NCI-H526 treated with DMSO at 0.1 percent for 48 hours (cell line): ENCODE measurements at regions not wholly inside any gene's neighbourhood (a gene's known extent, or its start where the extent isn't known, plus 50 kb on each side); places are given as distances from the start of the nearest gene placed in this dataset.
"Not testable (repeated sequence)": the region's sequence is repeated elsewhere in the genome, so short reads cannot be mapped to it uniquely, and the experiment has no call there.

ENCODE experiments used
- DNase-seq: peaks from one replicate; lab custom pipeline; 2025; lab: John Stamatoyannopoulos, UW

DNA sequence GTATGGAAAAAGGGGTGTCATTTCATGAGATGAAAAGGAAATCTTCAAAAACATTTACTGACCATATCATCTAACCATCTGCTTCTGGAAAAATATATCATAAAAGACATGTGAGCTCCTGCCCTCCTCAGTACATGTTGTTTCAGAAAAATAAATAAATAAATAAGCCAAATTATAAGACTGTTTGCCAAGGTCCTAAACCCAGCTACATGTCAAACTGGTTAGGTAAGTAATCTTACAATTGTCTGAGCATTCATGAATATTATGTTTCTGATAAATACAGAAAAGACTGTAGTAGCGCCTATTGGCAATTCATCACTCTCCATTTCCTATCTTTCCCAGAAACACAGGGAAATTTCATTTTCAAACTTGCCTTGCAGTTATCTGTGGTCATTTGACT lies 138.9 kb upstream of the SETBP1 start:
- no peak for DNase-seq

DNA sequence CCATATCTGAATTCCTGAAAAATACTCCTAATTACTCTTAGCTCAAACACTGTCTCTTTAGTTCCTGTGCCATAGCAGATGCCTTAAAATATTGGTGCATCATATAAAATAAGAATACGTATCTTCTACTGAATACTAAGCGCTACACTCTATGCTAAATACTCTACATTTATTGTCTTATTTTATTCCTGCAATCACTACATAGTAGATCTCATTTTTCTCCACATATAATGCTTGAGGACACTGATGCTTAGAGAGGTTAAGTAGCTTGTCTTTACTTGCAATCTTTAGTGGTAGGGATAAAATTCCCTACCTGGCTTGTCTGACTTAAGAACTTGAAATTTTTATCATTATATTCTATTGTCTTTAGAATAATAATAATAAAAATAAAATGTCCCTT lies 137.3 kb upstream of the SETBP1 start:
- DNase-seq, result no peak

DNA sequence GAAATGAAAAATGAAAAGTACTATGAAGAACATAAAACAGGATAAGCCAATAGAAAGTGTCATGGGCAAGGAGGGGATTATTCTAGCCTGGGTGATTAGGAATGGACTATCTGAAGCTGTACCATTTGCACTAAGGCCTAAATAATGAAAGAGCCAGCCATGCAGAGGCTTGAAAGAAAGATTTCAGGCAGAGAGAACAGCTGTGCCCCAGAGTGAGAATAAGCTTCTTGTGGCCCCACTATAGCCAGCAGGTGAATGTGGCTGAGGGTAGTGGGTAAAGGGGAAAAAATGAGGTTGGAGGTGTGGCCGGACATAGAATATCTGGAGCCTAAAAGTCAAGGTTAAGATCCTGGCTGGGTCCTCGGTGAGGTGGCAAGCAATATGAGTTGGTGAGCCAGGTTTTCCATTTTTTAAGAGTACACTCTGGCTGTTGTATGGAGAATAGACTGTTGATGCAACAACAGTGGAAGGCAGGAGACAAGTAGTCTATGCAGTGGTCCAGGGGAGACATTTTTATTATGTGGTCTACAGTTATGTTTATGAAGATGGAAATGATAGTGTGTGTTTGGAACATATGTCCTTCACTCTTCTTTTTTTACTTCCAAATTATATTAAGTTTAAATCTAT lies 135.2 kb upstream of the SETBP1 start:
- no peak for DNase-seq

DNA sequence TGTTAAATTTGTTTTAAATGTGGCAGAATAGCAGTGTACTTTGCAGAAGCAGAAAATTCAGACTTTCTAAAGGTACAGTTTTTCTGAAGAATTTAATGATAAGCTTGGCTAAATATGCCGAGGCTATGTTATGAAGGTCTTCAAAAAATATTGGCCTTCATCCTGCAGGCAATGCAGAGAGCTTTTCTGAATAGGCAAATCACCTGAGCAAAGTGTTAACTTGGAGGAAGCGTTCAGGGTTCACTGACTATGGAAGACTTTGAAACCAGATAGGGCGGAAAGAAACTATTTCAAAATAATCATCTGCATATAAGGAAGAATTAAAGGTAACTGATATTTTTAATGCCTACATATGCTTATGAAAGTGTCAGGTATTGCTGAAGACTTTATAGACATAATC lies 133.7 kb upstream of the SETBP1 start:
- no peak for DNase-seq

DNA sequence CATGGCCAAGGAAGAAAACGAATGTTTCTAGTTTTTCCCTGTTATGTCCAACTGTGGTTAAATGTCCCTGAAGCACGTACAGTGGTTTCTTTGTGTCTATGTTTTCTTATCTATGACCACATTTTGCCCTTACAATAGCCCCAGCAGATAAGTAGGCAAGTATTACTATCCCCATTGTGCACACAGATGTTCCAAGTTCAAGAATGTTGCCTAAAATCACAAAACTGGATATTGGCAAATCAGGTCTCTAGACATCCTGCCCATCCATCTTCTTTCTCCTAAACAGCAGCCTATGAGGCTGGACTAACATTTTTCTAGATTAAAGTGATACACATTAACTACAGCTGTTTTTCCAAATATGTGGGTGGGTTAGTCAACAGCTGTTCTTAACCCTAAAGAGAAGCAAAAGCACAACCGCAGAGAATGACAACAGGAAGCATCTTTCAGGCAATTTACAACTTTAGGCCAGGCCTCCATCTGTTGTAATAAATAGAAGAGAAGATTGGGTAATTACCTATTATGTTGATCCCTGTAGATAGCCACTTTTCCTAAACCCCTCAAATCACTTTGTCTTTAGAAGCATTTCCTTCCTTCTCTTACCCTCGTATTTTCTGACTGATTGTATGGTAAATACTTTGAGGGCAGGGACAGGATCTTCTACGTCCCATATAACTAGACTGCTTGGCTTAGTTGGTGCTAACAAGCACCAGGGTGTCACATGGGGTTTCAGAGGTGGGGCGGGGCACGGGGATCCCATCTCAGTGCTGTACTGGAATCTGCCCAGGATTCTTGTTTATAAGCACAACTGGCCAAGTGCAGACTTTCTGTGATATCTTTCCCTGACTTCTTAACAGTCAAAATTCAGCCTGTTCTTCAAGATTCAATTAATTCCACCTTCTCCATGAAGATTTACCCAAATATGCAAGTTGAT lies 132.1 kb upstream of the SETBP1 start:
- no peak for DNase-seq

DNA sequence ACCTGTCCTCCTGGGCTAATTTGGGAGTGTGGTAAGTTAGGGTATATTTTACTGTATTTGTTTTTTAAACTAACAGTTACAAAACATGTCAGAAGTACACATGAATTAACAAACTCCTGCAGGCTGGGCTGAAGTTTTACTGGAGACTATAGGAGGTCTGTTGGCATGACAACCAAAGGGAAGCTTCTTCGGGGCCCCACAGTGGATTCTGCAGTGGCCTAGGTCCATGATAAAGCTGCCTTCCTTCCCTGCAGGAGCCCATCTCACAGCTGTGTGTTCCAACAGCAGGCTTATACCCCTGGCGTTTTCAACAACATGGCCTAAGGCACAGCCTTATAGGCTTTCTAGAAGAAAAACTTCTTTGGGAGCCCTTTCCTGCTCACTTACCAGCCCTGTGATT lies 128.0 kb upstream of the SETBP1 start:
- DNase-seq, result no peak

DNA sequence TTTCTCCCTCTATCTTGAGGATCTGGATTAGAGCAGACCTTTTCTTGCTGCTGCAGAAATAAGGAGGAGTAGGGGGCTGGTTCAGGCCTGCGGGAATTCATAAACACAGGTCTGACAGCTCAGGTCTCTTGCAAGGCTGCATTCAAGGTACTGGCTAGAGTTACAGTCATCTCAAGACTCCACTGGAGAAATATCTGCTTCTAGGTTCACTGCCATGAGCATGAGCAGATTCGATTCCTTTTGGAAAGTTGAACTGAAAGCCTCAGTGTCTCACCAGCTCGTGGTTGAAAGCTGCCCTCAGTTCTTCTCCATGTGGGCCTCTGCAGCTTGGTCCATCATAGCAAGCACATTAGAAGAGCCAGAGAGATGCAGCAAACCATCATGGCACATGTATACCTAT lies 124.4 kb upstream of the SETBP1 start:
- DNase-seq, result no peak

DNA sequence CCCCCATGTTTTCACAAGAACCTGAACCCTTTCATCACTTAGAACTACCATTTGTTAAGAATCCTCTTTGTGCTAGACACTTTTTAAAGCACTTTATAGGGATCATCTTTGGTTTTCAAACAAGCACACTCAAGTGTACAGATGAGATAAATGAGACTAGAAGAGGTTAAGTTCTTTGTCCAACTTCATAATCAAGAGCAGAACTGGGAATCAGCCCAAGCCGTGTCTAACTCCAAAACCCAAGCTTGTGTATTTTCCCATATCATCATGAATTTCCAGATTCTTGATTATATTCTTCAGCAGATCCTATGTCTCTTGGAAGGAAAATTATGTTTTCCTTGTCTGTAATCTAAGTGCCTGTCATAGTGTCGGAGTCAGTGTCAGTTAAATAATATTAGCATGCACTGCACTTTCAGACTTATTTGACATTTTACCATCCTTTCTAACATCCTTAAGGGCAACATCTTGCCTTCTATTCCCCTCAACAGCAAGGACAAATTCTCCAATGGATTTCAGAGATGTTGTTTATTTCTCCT lies 123.0 kb upstream of the SETBP1 start:
- DNase-seq, result no peak

DNA sequence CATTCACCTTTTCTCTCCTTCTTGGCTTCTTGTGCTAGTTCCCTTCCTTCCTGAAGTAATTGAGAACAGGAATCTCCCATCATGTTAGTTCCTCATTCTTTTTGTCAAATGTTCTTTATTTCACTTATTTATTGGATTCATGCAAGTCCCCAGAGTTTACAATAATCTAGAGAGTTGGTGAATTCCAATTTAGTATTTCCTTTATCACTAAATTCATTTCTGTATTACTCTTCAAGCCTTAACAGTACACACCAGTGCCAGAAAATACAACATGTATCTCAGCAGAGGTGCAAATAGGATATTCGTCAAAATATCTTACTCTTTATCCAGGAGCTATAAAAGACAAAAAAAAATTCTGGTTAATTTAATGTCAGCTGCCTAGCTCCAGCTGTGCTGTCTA lies 121.9 kb upstream of the SETBP1 start:
- DNase-seq, result no peak

DNA sequence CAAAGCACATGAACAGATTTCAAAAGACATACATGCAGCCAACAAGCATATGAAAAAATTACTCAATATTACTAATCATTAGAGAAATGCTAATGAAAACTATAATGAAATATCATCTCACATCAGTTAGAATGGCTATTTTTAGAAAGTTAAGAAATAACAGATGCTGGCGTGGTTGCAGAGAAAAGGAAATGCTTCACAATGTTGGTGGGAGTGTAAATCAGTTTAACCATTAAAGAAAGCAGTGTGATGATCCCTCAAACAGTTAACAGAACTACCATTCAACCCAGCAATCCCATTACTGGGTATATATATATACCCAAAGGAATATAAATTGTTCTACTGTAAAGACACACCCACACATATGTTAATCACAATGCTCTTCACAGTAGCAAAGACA lies 117.7 kb upstream of the SETBP1 start:
- no peak for DNase-seq

DNA sequence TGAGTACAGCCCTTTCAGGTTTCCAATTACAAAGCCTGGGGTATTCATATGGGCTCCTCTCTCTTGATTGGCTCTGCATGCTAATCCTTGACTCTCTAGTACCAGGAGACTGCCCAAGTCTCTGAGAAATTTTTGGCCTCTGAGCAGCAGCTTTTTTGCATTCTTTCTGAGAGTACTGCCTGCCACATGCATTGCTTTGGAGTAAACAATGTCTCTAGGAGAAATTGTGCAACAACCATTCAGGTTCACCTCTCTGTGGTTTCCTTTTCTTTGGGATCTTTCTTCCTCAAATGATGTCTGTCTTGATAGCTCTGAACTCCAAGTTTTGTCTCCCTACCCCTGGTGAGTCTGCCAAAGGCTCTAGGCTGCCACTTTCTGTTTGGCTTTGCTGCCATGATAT lies 115.8 kb upstream of the SETBP1 start:
- no peak for DNase-seq

DNA sequence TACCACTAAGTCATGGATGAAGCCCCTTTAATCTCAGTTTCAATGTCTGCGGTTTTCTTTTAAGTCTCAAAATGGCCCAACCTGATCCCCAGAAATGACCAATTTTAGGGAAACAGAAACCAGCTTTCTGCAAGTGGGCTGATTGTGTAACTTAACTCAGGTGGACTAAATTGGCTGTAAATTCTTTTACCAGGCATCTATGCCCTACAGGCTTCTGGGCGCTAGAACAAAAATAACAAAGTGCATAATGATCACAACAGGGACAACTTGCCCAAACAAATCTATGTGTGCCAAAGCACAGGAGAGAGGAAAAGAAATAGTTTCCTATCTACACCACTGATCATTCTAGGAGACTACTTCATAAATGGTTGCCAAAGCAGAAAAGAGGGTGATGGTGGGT lies 112.3 kb upstream of the SETBP1 start:
- no peak for DNase-seq

DNA sequence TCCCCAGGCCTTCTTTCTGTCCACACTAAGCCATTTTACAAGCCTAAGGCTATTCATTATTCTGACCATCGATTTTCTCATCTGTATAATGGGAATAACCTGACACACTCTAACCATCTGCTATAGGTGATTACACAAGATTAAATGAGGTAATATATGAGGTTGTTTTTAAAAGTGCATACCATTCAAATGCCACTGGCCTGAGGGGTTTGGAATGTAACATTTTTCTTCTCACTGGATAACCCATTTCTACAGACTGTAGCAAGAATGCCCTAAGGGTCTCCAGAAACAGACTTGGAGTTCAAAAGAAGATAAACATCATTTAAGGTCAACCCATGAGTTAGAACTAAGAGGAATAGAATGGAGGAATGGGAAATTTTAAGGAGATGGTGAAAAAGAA lies 111.7 kb upstream of the SETBP1 start:
- no peak for DNase-seq

DNA sequence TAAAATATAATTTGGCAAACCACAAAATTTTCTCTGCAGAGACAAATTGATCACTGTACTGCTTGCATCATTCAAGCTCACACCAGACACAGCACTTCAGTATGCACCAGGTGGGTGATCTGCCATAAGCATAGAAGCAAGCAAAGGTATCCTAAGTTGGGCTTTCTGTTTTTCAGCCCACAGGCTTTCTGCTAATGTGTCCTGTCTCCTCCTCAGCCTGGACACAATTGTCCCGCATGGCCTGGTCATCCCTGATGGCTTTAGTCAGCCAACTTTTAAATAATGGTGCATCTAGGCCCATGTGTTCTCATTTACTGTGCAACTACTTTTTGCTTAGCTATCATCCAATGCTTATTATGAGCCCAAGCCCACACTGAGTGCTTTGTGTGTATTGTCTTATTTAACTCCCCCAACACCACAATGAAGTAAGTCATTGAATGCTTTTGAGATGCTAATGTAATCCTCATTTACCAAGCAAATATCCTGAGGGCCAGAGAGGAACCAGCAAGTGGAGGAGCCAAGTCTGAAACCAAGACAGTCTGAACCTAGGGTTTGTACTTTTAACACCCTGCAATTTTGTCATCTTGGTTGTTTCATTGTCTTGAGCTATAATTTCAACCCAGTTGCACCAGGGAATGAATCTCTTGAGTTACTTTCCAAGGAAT lies 111.2 kb upstream of the SETBP1 start:
- no peak for DNase-seq

DNA sequence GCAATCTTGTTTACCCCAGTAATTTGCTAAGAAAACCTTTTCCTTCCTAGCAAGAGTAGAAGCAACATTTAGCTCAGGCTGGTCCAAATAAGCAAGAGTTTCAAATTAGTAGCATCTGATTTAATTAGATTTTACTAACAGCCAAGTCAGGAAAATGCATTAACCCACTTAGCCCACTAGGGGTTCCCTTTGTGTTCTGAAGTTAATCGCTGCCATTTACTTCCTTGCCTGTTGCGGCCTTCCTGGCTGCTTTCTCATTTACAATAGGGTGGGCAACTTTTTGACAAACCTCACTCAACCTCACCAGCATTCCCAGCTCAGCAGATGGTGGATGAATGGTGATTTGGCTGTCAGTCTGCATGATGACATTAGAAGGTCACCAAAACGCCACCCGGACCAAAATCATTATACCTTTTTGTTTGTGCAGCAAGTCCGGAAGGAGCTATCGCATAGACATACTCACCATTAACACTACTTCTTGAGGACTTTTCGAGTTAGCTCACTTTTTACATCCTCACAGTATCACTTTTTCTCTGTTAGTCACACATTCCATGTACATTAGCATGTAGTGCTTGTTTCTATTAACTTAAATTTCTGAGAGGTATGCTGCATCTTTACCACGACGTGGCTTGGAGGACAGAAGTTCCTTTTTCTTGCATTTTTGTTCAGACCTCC lies 101.5 kb upstream of the SETBP1 start:
- DNase-seq, result no peak

DNA sequence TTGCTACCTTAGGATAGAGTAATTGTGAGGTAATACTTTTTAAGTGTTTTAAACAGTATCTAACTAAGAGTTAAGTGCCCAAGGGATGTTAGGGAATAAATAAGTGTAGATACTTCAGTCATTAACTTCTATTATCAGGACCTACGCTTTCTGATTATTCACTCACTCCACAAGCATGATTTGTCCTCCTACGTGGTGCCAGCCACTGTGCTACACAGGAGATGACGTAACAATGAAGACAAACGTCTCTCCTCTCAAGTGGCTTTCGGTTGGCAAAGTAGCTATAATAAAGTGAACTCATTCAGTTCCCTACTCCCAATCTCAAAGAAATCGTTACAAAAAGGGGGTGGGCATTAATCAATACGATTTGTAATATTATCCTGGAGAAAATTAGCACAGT lies 100.9 kb upstream of the SETBP1 start:
- DNase-seq, result no peak

DNA sequence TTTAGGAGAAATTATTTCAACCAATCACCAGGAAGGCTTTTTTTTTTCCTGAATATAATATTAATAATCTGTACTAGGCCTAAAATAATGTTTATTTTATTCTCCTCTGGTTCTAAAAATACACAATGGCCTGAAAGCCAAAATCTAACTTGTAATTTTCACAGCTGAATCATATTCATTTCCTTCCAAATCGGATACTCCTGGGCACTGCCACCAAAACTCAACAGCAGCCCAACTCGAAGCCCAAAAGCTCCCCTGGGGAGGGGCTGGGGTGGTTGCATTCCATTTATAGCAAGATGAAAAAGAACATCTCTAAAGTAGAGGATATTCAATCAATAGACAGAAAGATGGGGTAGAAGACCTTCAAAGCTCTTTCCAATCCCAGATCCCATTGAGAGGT lies 100.5 kb upstream of the SETBP1 start:
- DNase-seq, result no peak

DNA sequence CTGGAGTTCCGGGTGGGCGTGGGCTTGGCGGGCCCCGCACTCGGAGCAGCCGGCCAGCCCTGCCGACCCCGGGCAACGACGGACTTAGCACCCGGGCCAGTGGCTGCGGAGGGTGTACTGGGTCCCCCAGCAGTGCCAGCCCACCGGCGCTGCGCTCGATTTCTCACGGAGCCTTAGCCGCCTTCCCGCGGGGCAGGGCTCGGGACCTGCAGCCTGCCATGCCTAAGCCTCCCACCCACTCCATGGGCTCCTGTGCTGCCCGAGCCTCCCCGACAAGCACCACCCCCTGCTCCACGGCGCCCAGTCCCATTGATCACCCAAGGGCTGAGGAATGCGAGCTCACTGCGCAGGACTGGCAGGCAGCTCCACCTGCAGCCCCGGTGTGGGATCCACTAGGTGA lies 99.9 kb upstream of the SETBP1 start:
- DNase-seq, result not testable (repeated sequence)

DNA sequence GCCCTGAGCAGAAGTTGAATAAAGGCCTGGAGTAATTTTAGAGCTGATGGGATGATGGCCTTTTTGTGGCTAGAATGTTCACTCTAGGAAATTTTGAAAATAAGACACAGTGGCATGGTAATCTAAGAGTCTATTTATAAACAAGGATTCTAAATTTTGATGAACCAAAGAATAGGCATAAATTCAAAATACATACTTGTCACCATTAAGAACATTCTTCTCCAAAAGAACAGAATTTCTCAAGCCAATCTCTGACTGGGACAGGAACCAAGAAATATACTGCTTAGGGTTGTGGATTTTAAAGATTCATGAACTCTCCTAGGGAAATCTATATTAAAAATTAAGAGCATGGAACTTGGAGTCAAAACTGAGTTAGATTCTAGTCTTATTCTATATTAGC lies 98.2 kb upstream of the SETBP1 start:
- DNase-seq, result no peak

DNA sequence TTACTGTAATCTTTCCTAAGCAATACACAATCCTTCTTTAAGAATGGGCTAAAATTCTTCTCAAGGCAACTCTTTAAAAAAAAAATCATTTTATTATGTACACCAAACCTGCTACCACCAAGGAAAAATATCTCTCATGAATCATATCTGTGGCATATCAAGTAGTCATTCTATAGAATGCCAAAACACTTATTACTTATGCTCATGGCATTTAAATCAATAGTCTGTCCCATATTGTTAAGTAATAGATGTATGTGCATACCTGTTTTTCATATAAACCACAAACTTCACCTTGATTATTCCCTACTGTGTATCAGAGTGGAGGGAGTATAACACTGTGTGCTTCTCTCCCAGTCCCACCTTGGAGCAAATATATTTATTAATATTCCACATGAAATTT lies 95.8 kb upstream of the SETBP1 start:
- DNase-seq, result no peak

DNA sequence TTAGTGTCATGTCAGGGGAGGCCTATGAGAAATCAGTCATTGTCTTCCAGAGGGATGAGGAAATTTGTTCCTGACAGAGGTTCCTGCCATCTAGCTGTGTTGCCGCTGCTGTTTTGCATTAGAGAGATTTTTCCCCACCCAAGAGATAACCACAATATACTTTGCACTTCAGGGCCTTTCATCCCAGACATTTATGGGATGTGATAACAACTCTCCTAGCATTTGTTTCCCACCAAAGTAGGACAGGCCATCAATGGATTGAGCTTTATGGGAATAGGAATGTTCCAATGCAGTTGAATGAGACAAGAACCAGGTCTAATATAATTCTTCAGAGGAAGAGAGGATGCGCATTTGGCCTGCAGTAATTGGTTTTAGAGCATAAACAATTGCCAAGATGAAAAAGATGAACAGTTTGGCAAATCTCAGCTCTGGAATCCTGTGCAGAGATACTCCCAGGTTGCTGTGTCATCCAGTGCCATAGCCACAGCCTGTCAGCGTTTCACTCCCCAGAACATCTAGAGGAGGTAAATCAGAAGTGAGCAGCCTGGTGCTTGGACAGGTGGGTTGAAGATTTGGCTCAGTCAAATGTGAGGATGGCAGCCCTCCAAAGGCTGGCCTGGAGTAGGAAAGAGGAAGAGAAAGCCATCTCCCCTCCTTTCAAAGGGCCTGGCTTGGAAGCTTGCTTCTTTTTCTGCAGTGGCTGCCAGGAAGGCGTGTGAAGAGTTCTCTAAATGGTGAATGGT lies 93.7 kb upstream of the SETBP1 start:
- no peak for DNase-seq

DNA sequence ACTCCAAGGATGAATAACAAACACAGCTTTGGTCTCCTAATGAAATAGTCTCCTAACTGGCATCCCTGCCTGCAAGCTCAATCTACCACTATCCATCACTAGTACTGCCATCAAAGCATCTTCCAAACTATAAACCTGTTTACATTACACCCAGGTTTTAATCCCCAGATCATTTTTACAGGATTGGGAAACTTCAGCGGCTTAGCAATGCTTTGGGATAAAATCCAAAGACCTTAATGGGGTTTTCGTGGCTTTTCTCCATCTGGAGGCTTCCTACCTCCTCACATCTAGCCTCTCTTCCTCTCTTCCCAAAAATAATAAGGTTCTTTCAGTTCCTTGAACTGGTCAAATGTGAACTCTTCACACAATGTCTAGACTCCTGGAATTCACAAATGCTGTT lies 92.2 kb upstream of the SETBP1 start:
- no peak for DNase-seq
